Stimulated activated naive B cell treated with anti-CD40 and anti-IgM and Interleukin-4, amounts not matched to agents 10 μg/mL and 1 μg/mL and 100 μg/mL, for 72 hours (primary cell): ENCODE measurements at regions not wholly inside any gene's neighbourhood (a gene's known extent, or its start where the extent isn't known, plus 50 kb on each side); places are given as distances from the start of the nearest gene placed in this dataset.

Source experiments
- ATAC-seq, 2 donors: fragments of 150-1000 bp; cut with Tn5 transposase; replicated peaks; 2 replicates each; pipeline ENCODE4 v1.10.0; 2021; ENCODE audit warnings: moderate library complexity in 1 of 2
- DNase-seq: peaks from one replicate; pipeline ENCODE4 v3.0.0; 2021
- H3K27ac Mint-ChIP-seq: one replicate; pipeline ENCODE4 v1.8.0; 2022; ENCODE audit warnings: mild to moderate bottlenecking, mixed read lengths
- H3K27me3 Mint-ChIP-seq, 2 donors: one replicate each; pipeline ENCODE4 v1.8.0; 2022; ENCODE audit warnings: mixed read lengths in 2 of 2
- H3K36me3 Mint-ChIP-seq, 2 donors: one replicate each; pipeline ENCODE4 v1.8.0; 2022; ENCODE audit warnings: mixed read lengths in 2 of 2, mild to moderate bottlenecking in 1 of 2
- H3K4me1 Mint-ChIP-seq, 2 donors: one replicate each; pipeline ENCODE4 v1.8.0; 2022; ENCODE audit warnings: mixed read lengths in 2 of 2, mild to moderate bottlenecking in 1 of 2
- H3K4me3 Mint-ChIP-seq, 2 donors: one replicate each; pipeline ENCODE4 v1.8.0; 2022; ENCODE audit warnings: mild to moderate bottlenecking in 2 of 2, mixed read lengths in 2 of 2, moderate library complexity in 1 of 2
- H3K9me3 Mint-ChIP-seq, 2 donors: one replicate each; pipeline ENCODE4 v1.8.0; 2022; ENCODE audit warnings: mixed read lengths in 2 of 2, mild to moderate bottlenecking in 1 of 2

DNA sequence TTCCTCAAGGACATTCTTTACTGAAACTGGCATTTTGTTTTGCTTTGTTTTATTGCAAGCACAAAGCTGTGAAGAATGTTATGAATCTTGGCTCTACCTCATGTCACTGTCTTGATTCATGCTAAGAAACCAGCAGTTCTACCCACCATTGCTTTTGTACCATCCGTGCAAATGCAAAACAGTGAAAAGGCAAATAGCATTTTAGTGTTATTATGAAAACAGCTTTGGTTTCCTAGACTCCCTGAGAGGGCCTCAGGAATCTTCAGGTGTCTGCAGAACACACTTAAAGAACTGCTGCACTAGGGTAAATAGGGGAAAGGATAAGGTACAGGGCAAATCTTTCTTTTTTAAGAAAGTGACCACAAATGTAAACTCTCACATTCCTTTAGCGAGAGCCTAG lies 318.9 kb downstream of the AHR start:
- Mint-ChIP-seq H3K9me3 (no peaks in the 10 kb centered on the region), H3K4me3 (no peak overlapping the region), H3K27me3 (no peaks in the 10 kb centered on the region), H3K4me1 (no peaks in the 10 kb centered on the region), H3K27ac (no peak overlapping the region), H3K36me3 (no peaks in the 10 kb centered on the region)
- ATAC-seq (no peak), DNase-seq (no peak)

DNA sequence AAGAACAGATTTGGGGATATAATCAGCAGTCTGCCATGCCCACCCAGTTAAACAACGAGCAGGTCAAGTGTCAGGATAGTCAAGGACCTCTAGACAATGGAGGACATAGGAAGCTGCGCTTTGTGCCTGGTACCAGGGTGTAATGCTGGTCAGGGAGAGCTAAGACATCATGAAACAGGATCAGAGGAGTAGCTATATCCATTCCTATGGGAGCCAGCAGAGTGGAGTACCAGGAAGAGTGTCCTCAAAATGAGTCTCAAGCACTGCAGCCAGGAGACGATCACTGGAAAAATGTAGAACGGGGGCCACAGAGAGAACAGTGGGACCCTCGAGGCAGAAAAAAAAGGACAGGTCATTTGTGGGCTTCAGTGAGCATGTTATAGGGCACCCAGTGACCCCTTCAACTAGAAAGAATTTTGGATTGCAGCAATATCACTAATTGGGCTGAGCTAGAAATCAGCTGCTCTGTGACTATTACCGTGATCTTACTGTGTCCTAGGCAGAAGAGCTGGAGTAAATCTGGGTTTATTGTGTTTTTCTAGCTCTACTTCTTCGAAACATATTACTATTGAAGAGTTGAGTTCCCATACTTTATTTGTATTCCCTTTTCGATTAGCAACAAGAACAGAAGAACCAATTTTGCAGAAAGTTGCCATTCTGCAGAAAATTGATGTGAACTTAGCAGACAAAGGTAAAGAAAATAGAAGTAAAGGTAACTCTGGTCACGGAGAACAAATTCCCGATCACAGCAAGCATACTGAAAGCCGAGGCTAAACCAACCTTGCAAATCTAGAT lies 319.6 kb downstream of the AHR start:
- Mint-ChIP-seq H3K4me3 (no peak overlapping the region), H3K27ac (no peak overlapping the region), H3K36me3 (no peaks in the 10 kb centered on the region), H3K4me1 (no peaks in the 10 kb centered on the region), H3K9me3 (no peaks in the 10 kb centered on the region), H3K27me3 (no peaks in the 10 kb centered on the region)
- ATAC-seq (no peak), DNase-seq (no peak)

DNA sequence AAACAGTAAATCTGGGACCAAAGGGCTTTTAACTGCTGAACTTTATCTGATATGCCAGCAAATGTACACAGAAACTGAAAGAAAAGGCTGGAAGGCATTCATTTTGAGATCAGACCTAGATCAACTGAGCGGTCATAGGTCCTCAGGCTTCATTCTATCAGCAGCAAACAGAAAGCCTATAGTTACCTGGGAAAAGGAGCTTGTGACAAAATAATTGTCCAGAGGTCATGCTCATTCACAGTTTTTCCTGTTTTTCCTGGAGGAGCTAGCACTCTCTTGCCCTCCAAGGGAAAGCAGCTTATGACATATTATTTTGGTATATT lies 320.2 kb downstream of the AHR start:
- no peak overlapping the region for H3K27ac Mint-ChIP-seq
- DNase-seq (no peak), ATAC-seq (no peak)
- no peaks in the 10 kb centered on the region for H3K9me3 Mint-ChIP-seq
- no peak overlapping the region for H3K4me3 Mint-ChIP-seq
- no peaks in the 10 kb centered on the region for H3K4me1 Mint-ChIP-seq
- H3K27me3 Mint-ChIP-seq: no peaks in the 10 kb centered on the region
- no peaks in the 10 kb centered on the region for H3K36me3 Mint-ChIP-seq

DNA sequence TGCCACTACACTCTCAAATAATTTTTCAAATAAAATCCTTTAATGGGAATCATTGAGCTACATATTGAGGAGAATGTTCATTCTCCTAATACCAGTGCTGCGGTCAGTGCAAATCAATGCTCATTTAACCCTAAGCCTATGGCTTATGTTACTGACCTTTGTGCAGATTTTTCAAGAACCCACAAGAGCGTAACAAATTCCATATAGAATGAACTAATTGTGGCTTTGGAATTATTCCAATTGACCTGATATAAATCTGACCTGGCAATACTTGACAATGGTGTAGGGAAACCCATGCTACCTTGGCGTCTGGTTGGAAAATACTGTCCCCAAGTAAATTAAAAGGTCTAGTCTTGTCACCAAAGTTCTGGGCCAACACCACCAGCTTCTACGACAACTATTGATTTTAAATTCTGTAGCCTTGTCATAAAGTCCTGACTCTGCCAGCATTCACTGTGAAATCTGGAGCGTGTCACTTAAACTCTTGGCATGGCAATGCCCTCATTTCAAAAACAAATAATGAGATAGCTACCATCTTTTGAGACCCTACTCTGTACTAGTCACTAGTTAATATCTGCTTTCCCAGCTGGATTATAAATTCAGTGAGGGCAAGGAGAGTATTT lies 320.9 kb downstream of the AHR start:
- DNase-seq: no peak
- no peak for ATAC-seq
- Mint-ChIP-seq H3K27ac (no peak overlapping the region), H3K27me3 (no peaks in the 10 kb centered on the region), H3K36me3 (no peaks in the 10 kb centered on the region), H3K9me3 (no peaks in the 10 kb centered on the region), H3K4me3 (no peak overlapping the region), H3K4me1 (no peaks in the 10 kb centered on the region)

DNA sequence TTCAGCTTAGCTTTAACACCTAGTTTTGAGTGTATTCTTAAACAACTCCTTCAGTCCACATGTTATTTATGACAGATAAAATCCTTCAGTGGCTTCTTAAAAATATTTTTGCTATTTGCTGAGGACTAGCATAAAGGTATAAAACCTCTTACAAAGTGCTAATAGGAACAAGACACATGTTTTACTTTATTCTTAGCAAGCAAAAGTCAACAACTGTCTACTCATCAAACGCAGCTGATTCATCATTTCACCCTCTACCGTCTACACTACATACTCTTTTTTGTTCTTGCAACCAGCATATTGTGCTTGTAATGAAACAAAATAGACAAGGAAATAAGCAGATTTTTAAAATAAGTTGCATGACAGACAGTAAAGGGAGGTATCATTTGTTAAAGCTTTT lies 319.7 kb downstream of the SNX13 start:
- no peak overlapping the region for H3K4me3 Mint-ChIP-seq
- DNase-seq: no peak
- H3K4me1 Mint-ChIP-seq: no peaks in the 10 kb centered on the region
- H3K27me3 Mint-ChIP-seq: no peaks in the 10 kb centered on the region
- ATAC-seq: no peak
- H3K9me3 Mint-ChIP-seq: no peaks in the 10 kb centered on the region
- H3K36me3 Mint-ChIP-seq: no peaks in the 10 kb centered on the region
- H3K27ac Mint-ChIP-seq: no peak overlapping the region

DNA sequence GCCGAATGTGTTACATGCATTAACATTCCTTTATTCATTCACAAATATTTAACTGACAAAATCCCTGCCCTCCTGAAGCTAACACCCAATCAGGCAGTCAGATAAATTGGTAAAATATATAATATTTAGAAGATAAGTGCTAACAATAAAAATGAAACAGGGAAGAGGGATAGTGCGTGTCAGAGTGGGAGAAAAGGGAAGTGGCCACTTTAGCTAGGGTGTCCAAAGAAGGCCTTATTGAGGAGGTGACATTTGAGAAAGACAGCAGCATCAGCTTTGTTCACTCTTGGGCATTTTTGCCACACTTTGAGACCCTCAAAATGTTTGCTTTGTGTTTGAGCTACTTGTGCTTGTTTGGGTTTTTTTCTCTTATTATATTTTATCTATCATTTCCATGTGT lies 317.8 kb downstream of the SNX13 start:
- ATAC-seq (no peak), DNase-seq (no peak)
- no peaks in the 10 kb centered on the region for H3K9me3 Mint-ChIP-seq
- H3K36me3 Mint-ChIP-seq: no peaks in the 10 kb centered on the region
- no peak overlapping the region for H3K27ac Mint-ChIP-seq
- H3K4me1 Mint-ChIP-seq: no peaks in the 10 kb centered on the region
- H3K27me3 Mint-ChIP-seq: no peaks in the 10 kb centered on the region
- no peak overlapping the region for H3K4me3 Mint-ChIP-seq

DNA sequence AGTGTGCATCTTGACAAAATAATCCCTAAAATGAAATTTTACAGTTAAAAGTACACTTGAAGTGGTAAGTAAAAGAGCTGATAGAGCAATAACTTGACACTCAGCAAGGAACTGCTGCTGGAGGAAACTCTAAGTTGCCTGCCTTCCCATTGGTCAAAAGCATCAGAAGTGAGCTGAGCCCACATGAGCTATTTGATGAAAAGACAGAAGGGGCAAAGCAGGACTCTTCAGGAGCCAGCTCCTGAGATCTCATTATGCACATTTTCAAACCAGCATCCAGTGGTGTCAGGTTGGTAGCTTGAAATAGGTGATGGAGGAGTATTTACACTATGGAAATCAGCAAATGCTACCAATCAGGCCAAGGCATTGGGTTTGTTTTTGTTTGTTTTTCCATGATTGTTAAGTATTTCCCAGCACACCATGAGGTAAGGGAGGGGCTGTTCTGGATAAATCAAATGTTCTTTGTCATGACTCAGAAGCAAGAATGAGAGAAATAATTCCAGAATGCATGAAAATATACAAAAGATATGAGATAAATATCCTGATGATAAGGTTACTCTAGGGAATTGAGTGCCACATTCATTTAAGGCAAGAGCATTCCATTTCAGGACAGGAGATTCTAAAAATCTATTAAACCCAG lies 316.6 kb downstream of the SNX13 start:
- DNase-seq: no peak
- Mint-ChIP-seq H3K9me3 (no peaks in the 10 kb centered on the region), H3K27me3 (no peaks in the 10 kb centered on the region), H3K4me1 (no peaks in the 10 kb centered on the region), H3K4me3 (no peak overlapping the region), H3K27ac (no peak overlapping the region), H3K36me3 (no peaks in the 10 kb centered on the region)
- ATAC-seq: no peak

DNA sequence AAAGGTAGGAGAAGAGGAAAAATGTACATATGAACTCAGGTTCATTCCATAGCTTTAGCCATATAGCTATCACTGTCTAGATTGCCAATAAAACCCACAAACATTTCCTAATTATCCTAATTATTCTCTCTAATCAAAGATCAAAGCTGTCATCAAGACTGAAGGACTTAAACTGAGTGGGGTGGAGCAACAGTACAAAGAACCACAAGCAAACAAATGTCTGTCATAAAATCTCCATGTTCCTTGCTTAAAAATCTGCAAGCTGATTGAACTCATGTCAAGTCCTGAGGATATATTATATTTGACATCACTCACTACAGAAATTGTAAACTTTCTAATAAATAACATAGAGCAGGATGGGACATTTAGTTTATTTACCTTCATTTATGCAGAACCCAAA lies 315.9 kb downstream of the SNX13 start:
- Mint-ChIP-seq H3K27ac (no peak overlapping the region), H3K9me3 (no peaks in the 10 kb centered on the region), H3K27me3 (no peaks in the 10 kb centered on the region), H3K4me1 (no peaks in the 10 kb centered on the region), H3K4me3 (no peak overlapping the region), H3K36me3 (no peaks in the 10 kb centered on the region)
- DNase-seq: no peak
- no peak for ATAC-seq

DNA sequence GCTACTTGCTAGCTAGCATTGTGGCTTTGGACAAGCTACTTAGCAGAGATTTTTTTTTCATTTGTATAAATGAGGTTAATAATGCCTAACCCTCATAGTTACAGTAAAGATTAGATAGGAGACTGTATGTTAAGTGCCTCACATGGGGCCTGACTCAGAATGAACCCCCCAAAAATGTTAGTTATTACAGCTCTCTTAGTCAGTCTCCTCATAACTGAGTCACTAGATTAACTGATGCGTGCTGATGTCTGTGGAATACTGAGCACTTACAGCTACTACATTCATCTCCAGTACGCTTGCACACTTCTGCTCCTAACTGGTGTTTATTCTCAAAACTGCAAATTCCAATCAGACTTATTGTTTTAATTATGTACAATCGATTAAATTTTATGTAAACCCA lies 315.3 kb downstream of the SNX13 start:
- Mint-ChIP-seq H3K36me3 (no peaks in the 10 kb centered on the region), H3K4me1 (no peaks in the 10 kb centered on the region), H3K27me3 (no peaks in the 10 kb centered on the region), H3K27ac (no peak overlapping the region), H3K4me3 (no peak overlapping the region), H3K9me3 (no peaks in the 10 kb centered on the region)
- ATAC-seq: peak in 1 of 2 donors; percentile 38
- DNase-seq: no peak

DNA sequence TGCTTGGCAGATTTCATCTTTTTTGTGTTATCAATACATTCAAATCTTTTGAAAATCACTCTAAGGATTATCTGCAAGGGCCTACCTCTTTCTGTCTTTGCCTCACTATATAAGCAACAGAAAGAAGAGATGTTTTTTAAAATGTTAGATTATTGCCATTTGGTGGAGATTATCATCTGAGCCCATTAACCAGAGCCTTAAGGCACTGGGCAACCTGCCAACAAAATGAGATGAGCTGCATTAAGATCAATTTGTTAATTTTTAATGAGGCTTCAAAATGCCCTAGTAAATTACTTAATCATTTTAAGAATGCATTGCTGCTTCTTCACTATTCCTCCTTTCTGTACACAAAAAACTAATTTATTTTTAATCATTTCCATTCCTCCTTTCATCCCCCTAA lies 314.1 kb downstream of the SNX13 start:
- H3K27me3 Mint-ChIP-seq: no peaks in the 10 kb centered on the region
- ATAC-seq (no peak), DNase-seq (no peak)
- no peak overlapping the region for H3K27ac Mint-ChIP-seq
- H3K9me3 Mint-ChIP-seq: no peaks in the 10 kb centered on the region
- H3K4me3 Mint-ChIP-seq: no peak overlapping the region
- no peaks in the 10 kb centered on the region for H3K4me1 Mint-ChIP-seq
- H3K36me3 Mint-ChIP-seq: no peaks in the 10 kb centered on the region

DNA sequence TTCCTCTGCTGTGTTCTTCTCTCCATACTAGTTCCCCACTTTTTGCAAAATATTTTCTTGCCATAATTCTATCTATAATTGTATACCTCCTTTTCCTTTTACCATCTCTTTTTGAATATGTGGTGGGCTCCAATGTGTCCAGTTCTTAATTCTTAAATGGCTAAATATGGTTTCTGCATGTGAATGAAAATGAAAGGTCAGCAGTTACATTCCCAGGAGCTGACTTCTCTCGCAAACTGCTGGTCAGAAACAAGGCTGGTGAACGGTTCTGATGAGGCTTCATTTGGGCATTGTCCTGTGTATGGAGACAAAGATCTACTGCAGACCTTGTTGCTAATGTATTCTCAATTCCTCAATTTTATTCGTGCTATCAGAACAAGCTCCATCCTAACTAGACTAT lies 309.2 kb downstream of the SNX13 start:
- no peak overlapping the region for H3K4me3 Mint-ChIP-seq
- no peak for ATAC-seq
- H3K27me3 Mint-ChIP-seq: no peaks in the 10 kb centered on the region
- no peak overlapping the region for H3K27ac Mint-ChIP-seq
- H3K36me3 Mint-ChIP-seq: no peaks in the 10 kb centered on the region
- no peaks in the 10 kb centered on the region for H3K4me1 Mint-ChIP-seq
- no peaks in the 10 kb centered on the region for H3K9me3 Mint-ChIP-seq
- DNase-seq: no peak

DNA sequence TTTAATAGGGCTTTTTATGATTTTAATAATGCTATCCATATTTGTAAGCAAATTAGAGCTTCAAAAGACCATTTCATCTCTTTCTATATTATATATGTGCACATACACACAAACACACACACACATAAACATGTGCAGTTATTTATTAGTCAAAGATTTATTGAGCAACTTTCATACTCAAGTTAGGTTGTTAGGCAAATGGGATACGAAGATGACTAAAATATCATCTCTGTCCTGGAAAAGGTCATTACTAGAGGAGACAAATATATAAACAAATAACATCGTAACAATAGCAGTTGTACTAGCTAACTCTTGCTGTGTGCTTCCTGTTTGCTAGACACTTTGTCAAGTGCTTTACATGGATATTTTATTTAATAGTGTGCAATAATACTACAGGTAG lies 307.9 kb downstream of the SNX13 start:
- no peak for ATAC-seq
- Mint-ChIP-seq H3K36me3 (no peaks in the 10 kb centered on the region), H3K27me3 (no peaks in the 10 kb centered on the region)

DNA sequence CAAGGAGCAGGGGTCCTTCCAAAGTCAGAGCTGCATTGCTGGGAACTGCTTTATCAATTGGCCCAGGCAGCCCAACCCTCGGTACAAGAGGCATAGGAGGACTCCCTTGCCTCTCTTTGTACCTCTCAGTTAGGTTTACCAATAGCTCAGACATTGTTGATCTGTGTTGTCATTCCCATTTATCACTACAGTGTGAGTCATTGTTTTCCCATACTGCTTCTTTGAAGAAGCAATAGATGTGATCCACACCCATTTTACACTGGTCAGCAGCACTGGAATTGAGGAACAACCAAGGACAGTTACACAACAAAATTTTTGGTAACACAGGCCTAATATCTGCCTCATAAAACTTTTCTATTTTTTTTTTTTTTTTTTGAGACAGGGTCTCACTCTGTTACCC lies 307.2 kb downstream of the SNX13 start:
- no peaks in the 10 kb centered on the region for H3K27me3 Mint-ChIP-seq
- H3K4me1 Mint-ChIP-seq: no peaks in the 10 kb centered on the region
- H3K9me3 Mint-ChIP-seq: no peaks in the 10 kb centered on the region
- ATAC-seq (no peak), DNase-seq (no peak)
- H3K4me3 Mint-ChIP-seq: no peak overlapping the region
- H3K36me3 Mint-ChIP-seq: no peaks in the 10 kb centered on the region
- H3K27ac Mint-ChIP-seq: no peak overlapping the region

More for the DNA sequence above, 307.9 kb downstream of the SNX13 start:
- H3K4me3 Mint-ChIP-seq: no peak overlapping the region
- H3K4me1 Mint-ChIP-seq: no peaks in the 10 kb centered on the region
- no peak overlapping the region for H3K27ac Mint-ChIP-seq
- no peak for DNase-seq
- no peaks in the 10 kb centered on the region for H3K9me3 Mint-ChIP-seq

DNA sequence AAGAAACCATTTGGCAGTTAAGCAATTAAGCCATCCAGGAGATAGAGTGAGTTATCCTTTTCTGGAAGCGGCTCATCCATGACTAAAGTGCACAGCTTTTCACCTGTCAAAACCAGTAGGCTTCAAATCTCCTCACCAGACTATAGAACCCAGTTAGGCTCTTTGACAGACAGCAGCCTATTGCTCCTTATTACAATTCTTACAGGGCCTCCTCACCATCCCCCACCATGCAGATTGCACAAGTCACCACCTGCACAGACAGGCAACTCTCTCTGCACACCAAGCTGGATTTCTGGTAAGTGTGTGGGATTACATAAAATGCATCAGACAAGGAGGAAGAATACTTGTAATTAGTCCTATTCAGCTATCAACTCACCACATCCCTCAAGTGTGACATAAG lies 301.6 kb downstream of the SNX13 start:
- peaks cover 0 to 4% of the 10 kb centered on the region in 2 donors for H3K27me3 Mint-ChIP-seq
- H3K9me3 Mint-ChIP-seq: peaks cover 0 to 8% of the 10 kb centered on the region in 2 donors
- no peaks in the 10 kb centered on the region for H3K4me1 Mint-ChIP-seq
- H3K4me3 Mint-ChIP-seq: no peak overlapping the region
- DNase-seq (no peak), ATAC-seq (no peak)
- H3K27ac Mint-ChIP-seq: no peak overlapping the region
- H3K36me3 Mint-ChIP-seq: peaks cover 0 to 4% of the 10 kb centered on the region in 2 donors

DNA sequence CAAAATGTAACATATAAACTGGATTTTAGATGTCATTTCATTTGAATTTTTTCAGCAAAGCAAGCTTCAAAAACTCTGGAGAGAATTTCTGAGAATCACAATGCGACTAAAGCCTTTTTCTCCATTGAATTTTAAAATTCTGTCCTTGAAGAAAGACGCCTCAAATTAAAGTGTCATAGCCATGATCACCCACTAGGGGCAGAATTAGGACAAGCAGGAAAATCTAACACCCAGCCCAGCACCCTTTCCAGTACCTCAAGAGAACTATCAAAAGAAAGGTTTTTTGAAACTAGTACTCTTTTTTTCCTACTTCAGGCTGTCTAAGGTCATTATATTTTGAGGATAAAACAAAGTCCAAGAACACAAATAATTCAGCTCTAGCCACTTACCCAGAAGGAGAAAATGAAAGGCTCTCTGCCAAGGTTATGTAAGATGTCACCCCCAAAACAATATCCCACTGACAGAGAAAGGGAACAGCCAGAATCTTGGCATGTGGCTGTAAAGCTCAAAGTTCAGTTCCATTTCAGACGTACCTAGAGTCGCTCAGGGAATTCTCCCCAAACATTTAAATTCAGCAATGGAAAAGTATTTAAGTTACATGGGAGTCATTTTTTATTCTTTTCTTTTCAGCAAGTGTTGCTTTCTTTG lies 299.4 kb downstream of the SNX13 start:
- Mint-ChIP-seq H3K27me3 (peaks cover 0 to 4% of the 10 kb centered on the region in 2 donors), H3K9me3 (peaks cover 4 to 10% of the 10 kb centered on the region in 2 donors), H3K36me3 (peaks cover 0 to 8% of the 10 kb centered on the region in 2 donors), H3K4me1 (no peaks in the 10 kb centered on the region), H3K27ac (no peak overlapping the region), H3K4me3 (no peak overlapping the region)
- DNase-seq (no peak), ATAC-seq (no peak)
